GM12891 (cell line): ENCODE measurements at regions not wholly inside any gene's neighbourhood (a gene's known extent, or its start where the extent isn't known, plus 50 kb on each side); places are given as distances from the start of the nearest gene placed in this dataset.

Experiments
- POLR2A ChIP-seq: IDR thresholded peaks from 2 replicates; pipeline ENCODE4 v1.6.1; 2011; ENCODE audit warnings: low read depth, low read length, control low read depth
- POLR2AphosphoS5 ChIP-seq: IDR thresholded peaks from 2 replicates; pipeline ENCODE4 v1.6.1; 2011; ENCODE audit warnings: low read depth, low read length, control low read depth
- TAF1 ChIP-seq: IDR thresholded peaks from 2 replicates; pipeline ENCODE4 v1.6.1; 2011; ENCODE audit warnings: low read depth, low read length, control low read depth

GRCh38 chr2:2577407-2577831 is 246.3 kb upstream of the MYT1L start:
- TF ChIP-seq POLR2A, result no peak
- TF ChIP-seq TAF1, result no peak
- no peak for TF ChIP-seq POLR2AphosphoS5
